SJCRH30 (cell line): ENCODE measurements at regions not wholly inside any gene's neighbourhood (a gene's known extent, or its start where the extent isn't known, plus 50 kb on each side); places are given as distances from the start of the nearest gene placed in this dataset.
A peak's percentile ranks its signal among the peaks of the same experiment; 100 is the strongest.

Source experiments
- DNase-seq, 2 experiments: peaks; one replicate each; pipeline ENCODE4 v3.0.0-alpha.2; 2015 to 2020
- H3K27ac ChIP-seq: fragments of 250-450 bp; sonication (Bioruptor Pico); 2 replicates; pipeline ENCODE4 v1.5.1; 2020; ENCODE audit warnings: mild to moderate bottlenecking, moderate library complexity
- H3K27me3 ChIP-seq: fragments of 250-450 bp; sonication (Bioruptor Pico); 2 replicates; pipeline ENCODE4 v1.5.1; 2020; ENCODE audit warnings: mild to moderate bottlenecking, moderate library complexity
- H3K36me3 ChIP-seq: fragments of 250-450 bp; sonication (Bioruptor Pico); 2 replicates; pipeline ENCODE4 v1.5.1; 2020; ENCODE audit warnings: mild to moderate bottlenecking, moderate library complexity
- H3K4me1 ChIP-seq: fragments of 250-450 bp; sonication (Bioruptor Pico); 2 replicates; pipeline ENCODE4 v1.5.1; 2020; ENCODE audit warnings: mild to moderate bottlenecking, moderate library complexity
- H3K4me3 ChIP-seq: fragments of 250-450 bp; sonication (Bioruptor Pico); 2 replicates; pipeline ENCODE4 v1.5.1; 2020; ENCODE audit warnings: mild to moderate bottlenecking, moderate library complexity
- H3K9me3 ChIP-seq: fragments of 250-450 bp; sonication (Bioruptor Pico); replicated peaks from 2 replicates; pipeline ENCODE4 v1.5.1; 2020; ENCODE audit warnings: mild to moderate bottlenecking, moderate library complexity

GRCh38 chr3:86221601-86222000, 769.3 kb downstream of the VGLL3 start:
- H3K4me3 ChIP-seq = no peak overlapping the region
- H3K27ac ChIP-seq = no peak overlapping the region
- no peaks in the 10 kb centered on the region for H3K27me3 ChIP-seq
- H3K36me3 ChIP-seq = no peaks in the 10 kb centered on the region
- peaks cover 9% of the 10 kb centered on the region for H3K4me1 ChIP-seq
- H3K9me3 ChIP-seq = no peaks in the 10 kb centered on the region
- DNase-seq = no peak

GRCh38 chr3:86208772-86209171, 782.2 kb downstream of the VGLL3 start:
- no peak for DNase-seq
- Histone ChIP-seq H3K4me3 (no peak overlapping the region), H3K9me3 (no peaks in the 10 kb centered on the region), H3K36me3 (no peaks in the 10 kb centered on the region), H3K27me3 (no peaks in the 10 kb centered on the region), H3K4me1 (no peaks in the 10 kb centered on the region), H3K27ac (no peak overlapping the region)

- Histone ChIP-seq H3K9me3 (no peaks in the 10 kb centered on the region; the same call in 1 of the 2 replicates), H3K27me3 (no peaks in the 10 kb centered on the region), H3K4me3 (no peak overlapping the region)
Measured at GRCh38 chr3:86182606-86183005, 808.3 kb downstream of the VGLL3 start.

DNA sequence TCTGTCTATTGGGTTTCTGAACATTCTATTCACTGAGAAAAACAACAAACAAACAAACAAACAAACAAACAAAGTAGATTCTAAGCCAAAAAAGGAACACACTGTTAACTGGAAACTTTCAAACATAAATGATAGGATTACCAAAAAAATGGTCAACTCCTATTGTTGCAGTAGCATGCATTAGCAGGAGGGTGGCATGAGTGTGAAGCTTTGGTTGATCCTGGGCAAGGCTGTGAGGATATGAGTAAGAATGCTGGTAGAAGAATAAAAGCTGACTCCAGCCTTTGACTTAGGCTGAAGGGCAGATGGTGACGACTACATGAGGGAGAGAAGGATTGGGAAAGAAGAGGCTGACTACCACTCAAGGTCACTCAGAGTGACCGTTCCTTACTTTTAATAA, 810.3 kb downstream of the VGLL3 start:
- no peaks in the 10 kb centered on the region; the same call in 1 of the 2 replicates for H3K9me3 ChIP-seq
- H3K27me3 ChIP-seq = no peaks in the 10 kb centered on the region
- H3K4me3 ChIP-seq = no peak overlapping the region
- H3K36me3 ChIP-seq = no peaks in the 10 kb centered on the region
- no peak overlapping the region for H3K27ac ChIP-seq
- peak; percentile 15 to 45 for DNase-seq
- H3K4me1 ChIP-seq = peaks cover 7% of the 10 kb centered on the region; the same call in 1 of the 2 replicates

More at GRCh38 chr3:86182606-86183005, 808.3 kb downstream of the VGLL3 start:
- no peaks in the 10 kb centered on the region for H3K36me3 ChIP-seq
- H3K4me1 ChIP-seq = peaks cover 7% of the 10 kb centered on the region; the same call in 1 of the 2 replicates
- H3K27ac ChIP-seq = no peak overlapping the region
- no peak for DNase-seq

DNA sequence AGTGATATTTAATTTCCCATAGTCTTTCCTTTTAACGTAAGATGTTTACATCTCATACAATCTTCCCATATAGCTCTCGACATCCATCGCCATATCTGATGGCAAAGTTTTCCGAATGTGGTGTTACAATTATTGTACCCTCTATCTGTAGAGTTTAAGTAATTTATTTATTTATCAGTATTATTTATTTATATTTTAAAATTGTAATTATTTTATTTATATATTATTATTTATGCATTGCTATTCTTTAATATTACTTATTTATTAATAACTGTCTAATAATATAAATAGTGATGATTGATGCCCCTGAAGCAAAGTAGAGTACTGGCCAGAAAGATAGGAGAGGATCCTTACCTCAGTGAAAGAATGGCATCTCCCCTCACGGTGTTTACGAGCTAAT, 812.9 kb downstream of the VGLL3 start:
- H3K27me3 ChIP-seq = no peaks in the 10 kb centered on the region
- no peak overlapping the region for H3K27ac ChIP-seq
- no peaks in the 10 kb centered on the region for H3K36me3 ChIP-seq
- peaks cover 7% of the 10 kb centered on the region; the same call in 1 of the 2 replicates for H3K4me1 ChIP-seq
- no peaks in the 10 kb centered on the region for H3K9me3 ChIP-seq
- DNase-seq = no peak
- no peak overlapping the region for H3K4me3 ChIP-seq

DNA sequence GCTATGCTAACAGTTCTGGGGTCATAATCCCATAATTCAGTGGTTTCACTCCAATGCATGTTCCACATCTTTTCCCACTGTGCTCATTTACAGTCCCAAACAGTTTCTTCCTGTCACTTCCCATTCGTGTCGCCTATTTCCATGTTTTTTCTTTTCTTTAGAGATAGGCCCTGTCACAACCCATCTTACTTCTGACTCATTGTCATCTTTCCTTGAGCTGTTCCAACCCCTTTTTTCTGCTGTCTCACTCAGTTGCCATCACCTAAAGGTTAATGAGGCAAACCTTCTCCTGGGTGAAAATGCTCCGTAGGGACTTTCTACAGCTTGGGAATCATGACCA, 814.5 kb downstream of the VGLL3 start:
- H3K27ac ChIP-seq = no peak overlapping the region
- H3K36me3 ChIP-seq = no peaks in the 10 kb centered on the region
- no peak for DNase-seq
- H3K4me3 ChIP-seq = no peak overlapping the region
- H3K4me1 ChIP-seq = peaks cover 7% of the 10 kb centered on the region; the same call in 1 of the 2 replicates
- no peaks in the 10 kb centered on the region for H3K27me3 ChIP-seq
- H3K9me3 ChIP-seq = no peaks in the 10 kb centered on the region; the same call in 1 of the 2 replicates

DNA sequence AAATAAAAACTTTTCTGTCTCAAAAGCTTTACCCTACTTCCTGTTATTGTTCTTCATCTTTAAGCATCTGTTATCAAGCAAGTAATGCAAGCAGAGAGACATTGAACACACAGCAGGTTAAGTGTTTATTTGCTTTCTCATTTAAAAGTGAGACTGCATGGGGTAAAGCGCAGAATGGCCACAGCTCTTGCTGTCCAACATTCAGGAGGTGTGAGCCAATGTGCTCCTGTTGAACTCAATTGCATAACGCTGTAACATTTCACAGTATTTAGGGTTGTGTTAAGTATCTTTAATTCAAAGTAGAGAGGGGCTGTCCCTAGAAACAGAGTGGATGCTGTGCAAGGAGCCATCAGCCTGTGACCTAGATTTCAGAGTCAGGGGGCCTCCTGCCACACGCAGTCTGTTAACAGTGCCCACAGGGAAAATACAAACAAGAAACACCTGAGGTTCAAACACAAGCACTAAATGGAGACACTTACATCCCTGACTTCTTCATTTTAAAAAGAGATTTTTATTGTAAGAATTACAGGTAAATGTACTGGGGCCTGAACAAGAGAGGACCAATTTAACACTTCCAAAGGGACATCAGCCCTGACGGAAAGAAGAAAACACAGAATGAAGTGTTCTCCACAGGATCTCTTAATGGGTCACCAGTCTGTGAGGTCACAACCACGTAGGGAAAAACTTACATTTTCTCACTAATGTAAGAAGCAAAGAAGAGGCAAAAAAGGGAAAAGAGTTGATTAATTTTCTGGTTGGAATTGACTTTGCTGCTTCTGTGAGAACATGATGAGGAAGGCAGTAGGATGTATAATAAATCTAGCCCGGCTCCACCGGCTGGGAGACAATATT, 815.1 kb downstream of the VGLL3 start:
- H3K27ac ChIP-seq = no peak overlapping the region
- no peaks in the 10 kb centered on the region; the same call in 1 of the 2 replicates for H3K9me3 ChIP-seq
- H3K36me3 ChIP-seq = no peaks in the 10 kb centered on the region
- no peaks in the 10 kb centered on the region for H3K27me3 ChIP-seq
- DNase-seq = no peak
- no peak overlapping the region for H3K4me3 ChIP-seq
- peaks cover 7% of the 10 kb centered on the region; the same call in 1 of the 2 replicates for H3K4me1 ChIP-seq

GRCh38 chr3:86175051-86175536, 815.9 kb downstream of the VGLL3 start:
- Histone ChIP-seq H3K9me3 (no peaks in the 10 kb centered on the region; the same call in 1 of the 2 replicates), H3K27me3 (no peaks in the 10 kb centered on the region), H3K4me1 (peaks cover 7% of the 10 kb centered on the region; the same call in 1 of the 2 replicates), H3K36me3 (no peaks in the 10 kb centered on the region), H3K4me3 (no peak overlapping the region), H3K27ac (no peak overlapping the region)
- no peak for DNase-seq

GRCh38 chr3:86173401-86173800, 817.5 kb downstream of the VGLL3 start:
- H3K27me3 ChIP-seq = no peaks in the 10 kb centered on the region
- H3K9me3 ChIP-seq = no peaks in the 10 kb centered on the region; the same call in 1 of the 2 replicates
- no peaks in the 10 kb centered on the region; the same call in 1 of the 2 replicates for H3K4me1 ChIP-seq
- DNase-seq = no peak
- H3K36me3 ChIP-seq = no peaks in the 10 kb centered on the region
- no peak overlapping the region for H3K4me3 ChIP-seq
- H3K27ac ChIP-seq = no peak overlapping the region

DNA sequence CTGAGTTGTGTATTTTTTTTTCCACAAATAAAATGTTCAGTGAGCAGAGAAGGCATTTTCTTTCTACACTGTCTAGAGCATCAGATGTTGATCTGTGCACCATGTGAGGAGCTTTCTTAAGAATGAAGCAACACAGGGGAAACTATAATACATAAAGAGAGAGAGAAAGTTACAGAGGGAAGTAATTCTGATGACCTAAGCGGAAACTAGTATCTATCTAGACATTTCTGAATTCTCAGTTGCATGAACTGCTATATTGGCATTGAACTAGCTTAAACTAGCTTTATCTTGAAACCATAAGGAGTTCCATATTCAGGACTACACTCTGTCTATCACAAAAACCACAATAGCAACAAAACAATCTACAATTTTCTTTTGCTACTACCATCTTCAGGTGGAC, 822.4 kb downstream of the VGLL3 start:
- Histone ChIP-seq H3K27ac (no peak overlapping the region), H3K27me3 (no peaks in the 10 kb centered on the region), H3K9me3 (no peaks in the 10 kb centered on the region; the same call in 1 of the 2 replicates), H3K36me3 (no peaks in the 10 kb centered on the region), H3K4me1 (no peaks in the 10 kb centered on the region), H3K4me3 (no peak overlapping the region)
- DNase-seq = no peak

DNA sequence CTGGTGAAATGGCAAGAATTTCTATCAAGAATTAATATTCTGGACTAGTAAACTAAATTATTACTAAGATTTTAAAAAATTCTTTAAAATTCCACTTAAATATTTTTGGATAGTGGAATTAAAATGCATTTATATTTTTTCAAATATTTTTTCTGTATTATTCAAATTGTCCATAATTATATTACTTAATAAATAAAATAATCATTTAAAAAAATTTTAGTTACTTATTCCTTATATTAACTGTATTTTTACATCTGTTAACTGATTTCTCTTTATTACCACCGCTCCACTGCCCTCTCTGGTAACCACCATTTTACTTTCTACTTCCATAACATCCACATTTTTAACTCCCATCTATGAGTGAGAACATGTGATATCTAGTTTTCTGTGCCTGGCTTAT, 828.4 kb downstream of the VGLL3 start:
- Histone ChIP-seq H3K27ac (no peak overlapping the region), H3K4me3 (no peak overlapping the region)

GRCh38 chr3:86161493-86161892, 829.5 kb downstream of the VGLL3 start:
- Histone ChIP-seq H3K4me3 (no peak overlapping the region), H3K36me3 (no peaks in the 10 kb centered on the region), H3K27me3 (no peaks in the 10 kb centered on the region), H3K4me1 (no peaks in the 10 kb centered on the region), H3K27ac (no peak overlapping the region), H3K9me3 (no peaks in the 10 kb centered on the region)
- no peak for DNase-seq

More for the DNA sequence above, 828.4 kb downstream of the VGLL3 start:
- no peak for DNase-seq
- Histone ChIP-seq H3K9me3 (no peaks in the 10 kb centered on the region), H3K4me1 (no peaks in the 10 kb centered on the region), H3K27me3 (no peaks in the 10 kb centered on the region), H3K36me3 (no peaks in the 10 kb centered on the region)

GRCh38 chr3:86152620-86153019, 838.3 kb downstream of the VGLL3 start:
- H3K27me3 ChIP-seq = no peaks in the 10 kb centered on the region
- H3K36me3 ChIP-seq = no peaks in the 10 kb centered on the region
- H3K9me3 ChIP-seq = no peaks in the 10 kb centered on the region
- H3K4me1 ChIP-seq = no peaks in the 10 kb centered on the region
- no peak overlapping the region for H3K27ac ChIP-seq
- H3K4me3 ChIP-seq = no peak overlapping the region
- DNase-seq = no peak

DNA sequence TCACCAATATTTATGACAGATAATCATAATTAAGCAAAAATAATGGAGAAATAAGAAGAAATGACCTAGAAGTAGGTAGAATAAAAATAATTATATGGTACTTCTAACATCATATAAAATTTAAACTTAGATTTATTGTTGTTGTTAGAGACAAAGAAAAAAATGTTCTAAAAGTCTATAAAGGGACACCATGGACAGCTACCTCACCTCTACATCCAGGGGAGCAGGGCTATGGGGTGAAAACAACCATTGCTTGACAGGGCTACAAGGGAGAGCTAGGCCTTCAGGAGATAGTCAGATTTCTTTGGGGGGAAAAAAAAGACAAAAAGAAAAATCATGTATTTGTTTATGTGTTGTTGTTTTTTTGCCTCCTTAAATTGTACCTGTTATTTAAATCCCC, 841.9 kb downstream of the VGLL3 start:
- H3K27me3 ChIP-seq = no peaks in the 10 kb centered on the region
- H3K4me3 ChIP-seq = no peak overlapping the region
- H3K27ac ChIP-seq = no peak overlapping the region
- no peak for DNase-seq
- H3K9me3 ChIP-seq = no peaks in the 10 kb centered on the region
- H3K4me1 ChIP-seq = no peaks in the 10 kb centered on the region
- H3K36me3 ChIP-seq = no peaks in the 10 kb centered on the region

DNA sequence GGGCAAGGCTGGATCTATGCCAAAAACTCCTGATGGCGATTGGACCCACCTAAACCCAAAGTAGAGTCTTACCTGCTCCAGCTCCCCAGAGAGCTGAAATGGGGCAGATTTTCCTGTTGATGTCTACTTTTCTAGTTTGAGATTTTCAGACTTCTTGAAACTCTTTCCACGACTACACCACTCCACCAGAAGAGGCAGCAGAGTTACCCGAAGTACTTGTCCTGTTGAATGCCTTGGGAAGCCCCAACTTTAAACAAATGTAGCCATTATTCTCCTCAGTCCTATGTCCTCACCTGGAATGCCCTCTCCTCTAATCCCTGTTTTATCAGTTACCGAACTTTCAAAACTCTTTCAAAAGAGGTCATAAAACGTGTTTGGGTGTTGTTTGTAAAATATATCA, 843.8 kb downstream of the VGLL3 start:
- DNase-seq = no peak
- Histone ChIP-seq H3K9me3 (no peaks in the 10 kb centered on the region), H3K4me1 (no peaks in the 10 kb centered on the region), H3K27me3 (no peaks in the 10 kb centered on the region), H3K36me3 (no peaks in the 10 kb centered on the region), H3K4me3 (no peak overlapping the region), H3K27ac (no peak overlapping the region)
